ENCODE measurements at regions not wholly inside any gene's neighbourhood (a gene's known extent, or its start where the extent isn't known, plus 50 kb on each side); places are given as distances from the start of the nearest gene placed in this dataset.

DNA sequence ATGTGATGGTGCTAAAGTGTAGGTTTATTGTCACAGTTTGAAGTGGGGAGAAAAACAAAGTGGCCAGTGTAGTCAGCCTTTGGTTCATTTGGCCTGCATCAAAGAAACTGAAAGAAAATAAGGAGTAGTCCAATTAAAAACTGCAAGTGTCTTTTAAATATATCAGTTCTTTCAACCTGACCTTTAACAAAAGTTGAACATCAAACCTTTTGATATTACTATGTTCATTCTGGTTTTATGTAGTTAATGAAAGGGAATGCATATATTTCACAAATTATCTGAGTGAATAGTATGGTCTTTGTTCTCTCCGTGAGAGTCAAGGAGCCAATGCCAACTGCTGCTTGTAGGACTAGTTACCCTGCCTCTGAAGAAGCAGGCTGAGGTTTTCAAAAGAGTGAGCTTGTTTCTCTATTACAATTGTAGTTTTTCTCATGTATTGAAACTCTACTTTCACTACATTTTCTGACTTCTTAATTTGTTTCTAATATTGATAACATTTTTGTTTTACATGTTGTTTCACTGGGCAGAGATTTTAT lies 1160.8 kb upstream of the LRRTM3 start:
- CTCF ChIA-PET: no interaction called here
- Histone ChIP-seq H3K4me3 (ENCODE audit: low read length) (no peak overlapping the region), H3K36me3 (ENCODE audit: insufficient read depth, low read length) (no peaks in the 10 kb centered on the region), H3K27ac (ENCODE audit: low read depth, low read length) (no peak overlapping the region), H3K27me3 (ENCODE audit: insufficient read depth, low read length, poor library complexity, severe bottlenecking) (no peaks in the 10 kb centered on the region), H3K9me3 (ENCODE audit: low read length) (no peaks in the 10 kb centered on the region), H3K4me1 (ENCODE audit: insufficient read depth, low read length) (no peaks in the 10 kb centered on the region)
- DNase-seq: no peak
- H3K4me3 Mint-ChIP-seq: no peak overlapping the region
- no peaks in the 10 kb centered on the region for H3K36me3 Mint-ChIP-seq
- H3K4me1 Mint-ChIP-seq: no peaks in the 10 kb centered on the region
- H3K27me3 Mint-ChIP-seq: peaks cover 0 to 1% of the 10 kb centered on the region in 2 donors
- POLR2A ChIA-PET: no interaction called here
- peaks cover 0 to 24% (median 7%) of the 10 kb centered on the region in 5 donors for H3K9me3 Mint-ChIP-seq
- no peak overlapping the region for H3K27ac Mint-ChIP-seq

DNA sequence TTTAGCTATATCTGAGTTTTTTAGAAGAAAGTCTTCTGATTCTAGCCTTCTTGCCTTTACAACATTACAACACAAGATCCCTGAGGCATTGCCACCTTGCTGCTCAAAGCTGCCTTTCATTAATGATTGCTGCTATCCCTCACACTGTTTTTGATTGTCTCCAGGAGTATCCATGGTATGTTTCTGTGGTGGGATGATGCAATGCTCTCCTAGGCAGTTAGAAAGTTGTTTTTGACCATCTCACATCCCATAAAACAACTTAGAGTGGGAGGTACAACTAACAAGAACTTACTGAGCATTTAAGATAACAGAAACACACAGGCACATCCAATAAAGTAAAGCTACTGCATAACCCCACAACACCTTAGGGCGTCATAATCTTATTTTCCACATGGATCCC lies 1156.0 kb upstream of the LRRTM3 start:
- Histone ChIP-seq H3K4me1 (ENCODE audit: insufficient read depth, low read length) (no peaks in the 10 kb centered on the region), H3K36me3 (ENCODE audit: insufficient read depth, low read length) (no peaks in the 10 kb centered on the region), H3K27me3 (ENCODE audit: insufficient read depth, low read length, poor library complexity, severe bottlenecking) (no peaks in the 10 kb centered on the region), H3K4me3 (ENCODE audit: low read length) (no peak overlapping the region), H3K9me3 (ENCODE audit: low read length) (no peaks in the 10 kb centered on the region), H3K27ac (ENCODE audit: low read depth, low read length) (no peak overlapping the region)
- H3K4me3 Mint-ChIP-seq: no peak overlapping the region
- no peaks in the 10 kb centered on the region for H3K4me1 Mint-ChIP-seq
- no peak for DNase-seq
- no peaks in the 10 kb centered on the region for H3K27me3 Mint-ChIP-seq
- no peaks in the 10 kb centered on the region for H3K36me3 Mint-ChIP-seq
- peaks cover 2 to 20% (median 6%) of the 10 kb centered on the region in 5 donors for H3K9me3 Mint-ChIP-seq
- H3K27ac Mint-ChIP-seq: no peak overlapping the region
- ChIA-PET CTCF (no interaction called here), POLR2A (no interaction called here)

DNA sequence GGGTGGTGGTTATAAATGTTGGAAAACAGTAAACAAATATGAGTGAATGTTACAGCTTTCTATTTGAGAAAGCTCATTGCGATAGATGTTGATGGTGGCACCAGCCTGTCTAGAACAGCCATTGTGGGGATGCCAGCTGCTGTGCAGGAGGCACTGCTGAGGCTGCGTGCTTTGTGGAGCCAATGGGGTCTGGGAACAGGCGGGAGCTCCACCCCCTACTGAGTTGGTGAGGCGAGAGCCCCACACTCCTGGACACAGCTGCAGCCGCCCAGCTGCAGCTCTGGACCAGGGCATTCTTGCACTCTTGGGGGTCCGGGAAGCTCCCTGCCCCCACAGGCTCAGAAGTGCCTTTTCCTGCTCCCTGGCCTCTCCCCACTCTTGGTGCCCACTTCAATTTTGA lies 1147.1 kb upstream of the LRRTM3 start:
- H3K27ac Mint-ChIP-seq: no peak overlapping the region
- no peaks in the 10 kb centered on the region for H3K27me3 Mint-ChIP-seq
- H3K4me3 ChIP-seq (ENCODE audit: low read length): no peak overlapping the region
- no peaks in the 10 kb centered on the region for H3K9me3 ChIP-seq (ENCODE audit: low read length)
- no peak overlapping the region for H3K27ac ChIP-seq (ENCODE audit: low read depth, low read length)
- no peaks in the 10 kb centered on the region for H3K27me3 ChIP-seq (ENCODE audit: insufficient read depth, low read length, poor library complexity, severe bottlenecking)
- ChIA-PET CTCF (no interaction called here), POLR2A (no interaction called here)
- no peak overlapping the region for H3K4me3 Mint-ChIP-seq
- no peak for DNase-seq
- no peaks in the 10 kb centered on the region for H3K4me1 ChIP-seq (ENCODE audit: insufficient read depth, low read length)
- H3K9me3 Mint-ChIP-seq: peaks cover 4 to 7% (median 6%) of the 10 kb centered on the region in 5 donors
- H3K36me3 Mint-ChIP-seq: no peaks in the 10 kb centered on the region
- no peaks in the 10 kb centered on the region for H3K4me1 Mint-ChIP-seq
- no peaks in the 10 kb centered on the region for H3K36me3 ChIP-seq (ENCODE audit: insufficient read depth, low read length)

DNA sequence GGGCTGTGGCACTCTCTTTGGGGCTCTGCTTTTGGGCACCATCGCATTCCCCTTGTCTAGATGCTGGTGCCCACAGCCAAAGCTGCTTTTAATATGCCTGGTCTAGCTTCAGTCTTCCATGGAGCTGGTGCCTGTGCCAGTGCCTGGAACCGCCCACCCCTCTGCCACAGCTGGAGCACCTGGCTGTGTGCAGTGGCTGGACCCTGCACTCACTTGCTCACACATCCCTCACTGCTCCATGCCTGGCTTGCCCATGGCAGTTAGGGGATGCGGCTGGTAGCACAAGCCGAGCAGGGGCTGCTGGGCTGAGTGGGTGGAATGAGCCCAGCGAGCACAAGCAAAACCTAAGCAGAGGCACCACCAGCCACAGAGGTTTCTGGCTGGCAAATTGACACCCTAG lies 1145.9 kb upstream of the LRRTM3 start:
- no peak overlapping the region for H3K4me3 Mint-ChIP-seq
- no peaks in the 10 kb centered on the region for H3K36me3 Mint-ChIP-seq
- no peaks in the 10 kb centered on the region for H3K9me3 ChIP-seq (ENCODE audit: low read length)
- H3K27ac Mint-ChIP-seq: no peak overlapping the region
- H3K4me1 ChIP-seq (ENCODE audit: insufficient read depth, low read length): no peaks in the 10 kb centered on the region
- H3K36me3 ChIP-seq (ENCODE audit: insufficient read depth, low read length): no peaks in the 10 kb centered on the region
- no peak for DNase-seq
- no peak overlapping the region for H3K4me3 ChIP-seq (ENCODE audit: low read length)
- no peaks in the 10 kb centered on the region for H3K4me1 Mint-ChIP-seq
- no peaks in the 10 kb centered on the region for H3K27me3 ChIP-seq (ENCODE audit: insufficient read depth, low read length, poor library complexity, severe bottlenecking)
- no peaks in the 10 kb centered on the region for H3K27me3 Mint-ChIP-seq
- no peak overlapping the region for H3K27ac ChIP-seq (ENCODE audit: low read depth, low read length)
- peaks cover 3 to 10% (median 6%) of the 10 kb centered on the region in 5 donors for H3K9me3 Mint-ChIP-seq
- CTCF ChIA-PET: no interaction called here
- POLR2A ChIA-PET: no interaction called here

DNA sequence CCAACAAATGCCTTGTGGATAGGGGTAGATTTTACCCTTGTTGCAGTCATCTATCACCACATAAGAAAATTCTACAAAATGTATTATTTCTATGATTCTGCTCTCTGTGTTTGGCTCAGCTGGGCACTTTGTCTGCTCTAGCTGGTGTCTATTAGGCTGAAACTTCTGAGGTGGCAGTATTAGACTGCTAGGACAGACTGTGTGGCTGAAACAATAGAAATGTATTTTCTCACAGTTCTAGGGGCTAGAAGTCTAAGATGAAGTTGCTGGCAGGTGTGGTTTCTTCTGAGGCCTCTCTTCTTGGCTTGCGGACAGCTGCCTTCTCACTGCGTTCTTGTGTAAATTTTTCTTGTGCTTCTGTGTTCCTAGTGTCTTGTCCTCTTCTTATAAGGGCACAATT lies 1139.6 kb upstream of the LRRTM3 start:
- H3K4me3 Mint-ChIP-seq: no peak overlapping the region
- CTCF ChIA-PET: no interaction called here
- Histone ChIP-seq H3K36me3 (ENCODE audit: insufficient read depth, low read length) (no peaks in the 10 kb centered on the region), H3K4me3 (ENCODE audit: low read length) (no peak overlapping the region), H3K27me3 (ENCODE audit: insufficient read depth, low read length, poor library complexity, severe bottlenecking) (no peaks in the 10 kb centered on the region), H3K27ac (ENCODE audit: low read depth, low read length) (no peak overlapping the region), H3K4me1 (ENCODE audit: insufficient read depth, low read length) (no peaks in the 10 kb centered on the region), H3K9me3 (ENCODE audit: low read length) (no peaks in the 10 kb centered on the region)
- no peaks in the 10 kb centered on the region for H3K36me3 Mint-ChIP-seq
- peaks cover 0 to 14% (median 4%) of the 10 kb centered on the region in 5 donors for H3K9me3 Mint-ChIP-seq
- no peaks in the 10 kb centered on the region for H3K27me3 Mint-ChIP-seq
- no peak overlapping the region for H3K27ac Mint-ChIP-seq
- POLR2A ChIA-PET: no interaction called here
- no peaks in the 10 kb centered on the region for H3K4me1 Mint-ChIP-seq
- DNase-seq: no peak

DNA sequence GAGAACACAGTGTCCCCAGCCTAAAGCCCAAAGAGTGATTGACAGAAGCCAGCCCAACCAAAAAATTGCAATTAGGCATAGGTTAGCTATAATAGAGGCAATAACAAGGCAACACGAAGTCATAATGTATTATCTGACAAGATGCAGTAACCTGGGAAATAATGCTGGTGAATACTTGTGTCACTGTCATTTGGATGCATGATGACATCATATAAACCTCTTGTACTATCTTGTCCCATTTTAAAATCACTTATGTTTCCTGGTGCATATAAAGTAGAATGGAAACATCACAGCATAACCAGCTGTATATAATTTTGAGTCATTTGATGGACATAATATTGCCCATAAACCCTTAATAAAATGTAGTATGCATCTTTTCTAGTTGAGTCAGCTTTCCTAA lies 1138.3 kb upstream of the LRRTM3 start:
- POLR2A ChIA-PET: no interaction called here

DNA sequence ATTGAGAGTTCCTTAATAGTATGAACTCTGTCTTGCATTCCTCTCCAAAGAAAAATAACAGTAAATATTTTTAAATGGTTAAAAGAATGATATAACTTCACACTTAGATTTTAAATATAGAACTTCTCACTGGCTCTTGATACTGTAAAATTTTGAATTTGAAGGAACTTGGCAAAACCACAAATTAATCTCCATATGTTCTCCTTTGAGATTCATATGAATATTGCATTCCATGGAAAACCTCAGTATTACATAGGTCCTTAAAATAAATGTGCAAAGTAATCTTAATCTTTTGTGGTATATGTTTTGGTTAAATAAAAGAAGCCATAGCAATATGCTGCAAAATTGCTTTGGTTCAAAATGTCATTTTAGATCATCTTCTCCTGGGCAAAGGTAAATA lies 1137.6 kb upstream of the LRRTM3 start:
- DNase-seq: no peak
- ChIA-PET POLR2A (no interaction called here), CTCF (no interaction called here)
- no peaks in the 10 kb centered on the region for H3K4me1 Mint-ChIP-seq
- Histone ChIP-seq H3K4me1 (ENCODE audit: insufficient read depth, low read length) (no peaks in the 10 kb centered on the region), H3K9me3 (ENCODE audit: low read length) (no peaks in the 10 kb centered on the region), H3K4me3 (ENCODE audit: low read length) (no peak overlapping the region), H3K36me3 (ENCODE audit: insufficient read depth, low read length) (no peaks in the 10 kb centered on the region), H3K27ac (ENCODE audit: low read depth, low read length) (no peak overlapping the region), H3K27me3 (ENCODE audit: insufficient read depth, low read length, poor library complexity, severe bottlenecking) (no peaks in the 10 kb centered on the region)
- no peaks in the 10 kb centered on the region for H3K36me3 Mint-ChIP-seq
- H3K27ac Mint-ChIP-seq: no peak overlapping the region
- H3K27me3 Mint-ChIP-seq: no peaks in the 10 kb centered on the region
- peaks cover 0 to 11% (median 6%) of the 10 kb centered on the region in 5 donors for H3K9me3 Mint-ChIP-seq
- H3K4me3 Mint-ChIP-seq: no peak overlapping the region

More for the DNA sequence above, 1138.3 kb upstream of the LRRTM3 start:
- Histone ChIP-seq H3K9me3 (ENCODE audit: low read length) (no peaks in the 10 kb centered on the region), H3K27me3 (ENCODE audit: insufficient read depth, low read length, poor library complexity, severe bottlenecking) (no peaks in the 10 kb centered on the region), H3K4me3 (ENCODE audit: low read length) (no peak overlapping the region), H3K4me1 (ENCODE audit: insufficient read depth, low read length) (no peaks in the 10 kb centered on the region), H3K36me3 (ENCODE audit: insufficient read depth, low read length) (no peaks in the 10 kb centered on the region), H3K27ac (ENCODE audit: low read depth, low read length) (no peak overlapping the region)
- no peak for DNase-seq
- CTCF ChIA-PET: no interaction called here
- Mint-ChIP-seq H3K4me1 (no peaks in the 10 kb centered on the region), H3K9me3 (peaks cover 0 to 14% (median 6%) of the 10 kb centered on the region in 5 donors), H3K27me3 (no peaks in the 10 kb centered on the region), H3K4me3 (no peak overlapping the region), H3K27ac (no peak overlapping the region), H3K36me3 (no peaks in the 10 kb centered on the region)

DNA sequence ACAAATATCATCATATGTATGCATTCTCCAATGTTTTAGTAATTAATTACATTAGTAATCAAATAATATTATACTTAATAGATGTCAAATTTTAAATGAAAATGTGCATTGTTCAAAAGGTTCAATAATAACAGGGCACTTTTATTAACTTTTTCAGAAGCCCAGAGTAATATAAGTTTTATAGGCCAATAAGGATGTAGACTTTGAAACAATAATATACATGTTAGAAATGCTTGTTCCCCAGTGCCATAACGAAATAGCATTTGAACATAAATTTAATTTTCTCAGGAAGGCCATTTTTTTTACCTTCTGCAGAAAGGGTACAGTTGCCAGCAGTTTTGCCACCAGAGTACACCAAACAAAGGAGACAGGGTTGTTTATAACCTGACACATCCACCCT lies 1133.9 kb upstream of the LRRTM3 start:
- H3K4me3 ChIP-seq (ENCODE audit: low read length): no peak overlapping the region
- no peaks in the 10 kb centered on the region for H3K27me3 Mint-ChIP-seq
- no peaks in the 10 kb centered on the region for H3K4me1 ChIP-seq (ENCODE audit: insufficient read depth, low read length)
- no peak overlapping the region for H3K4me3 Mint-ChIP-seq
- ChIA-PET CTCF (no interaction called here), POLR2A (no interaction called here)
- peaks cover 2 to 24% (median 11%) of the 10 kb centered on the region in 5 donors for H3K9me3 Mint-ChIP-seq
- no peak for DNase-seq
- no peak overlapping the region for H3K27ac Mint-ChIP-seq
- H3K4me1 Mint-ChIP-seq: no peaks in the 10 kb centered on the region
- no peaks in the 10 kb centered on the region for H3K9me3 ChIP-seq (ENCODE audit: low read length)
- no peak overlapping the region for H3K27ac ChIP-seq (ENCODE audit: low read depth, low read length)
- H3K27me3 ChIP-seq (ENCODE audit: insufficient read depth, low read length, poor library complexity, severe bottlenecking): no peaks in the 10 kb centered on the region
- no peaks in the 10 kb centered on the region for H3K36me3 ChIP-seq (ENCODE audit: insufficient read depth, low read length)
- H3K36me3 Mint-ChIP-seq: no peaks in the 10 kb centered on the region

Data from CD8-positive, alpha-beta memory T cell (primary cell).